ENCODE measurements at regions not wholly inside any gene's neighbourhood (a gene's known extent, or its start where the extent isn't known, plus 50 kb on each side); places are given as distances from the start of the nearest gene placed in this dataset.

DNA sequence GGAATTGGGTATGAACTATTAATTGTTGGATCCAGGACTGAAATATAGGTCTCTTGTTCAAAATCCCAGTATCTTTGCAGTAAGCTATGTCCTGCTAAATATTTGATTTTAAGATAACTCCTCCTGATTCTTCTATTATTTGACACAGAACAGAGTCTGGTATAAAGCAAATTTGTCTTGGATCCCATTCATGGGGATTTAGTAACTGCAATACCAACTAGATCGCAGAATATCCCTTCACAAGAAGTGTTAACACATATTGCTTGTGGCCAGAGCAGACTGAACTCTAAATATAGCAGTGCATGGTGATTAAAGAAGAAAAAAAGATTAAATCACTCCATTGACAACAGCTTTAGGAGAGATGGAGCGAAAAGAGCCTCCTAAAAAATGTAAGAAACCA lies 68.2 kb upstream of the ARHGAP42 start:
- Histone ChIP-seq H3K36me3 (replicated peaks in 1 of 2; ENCODE audit: control insufficient read depth in 1 of 2, insufficient read depth in 2 of 2, low read length in 2 of 2) (no peaks in the 10 kb centered on the region), H3K4me1 (ENCODE audit: insufficient read depth, low read length) (no peaks in the 10 kb centered on the region), H3K27me3 (ENCODE audit: control insufficient read depth in 1 of 2, insufficient read depth in 2 of 2, low read length in 2 of 2) (no peaks in the 10 kb centered on the region), H3K4me2 (ENCODE audit: low read depth, low read length) (no peak overlapping the region), H3K27ac (ENCODE audit: extremely low read length, insufficient read depth, low read length) (no peak overlapping the region), H3K9ac (ENCODE audit: insufficient read depth, low read depth, low read length) (no peak overlapping the region), H4K20me1 (ENCODE audit: insufficient read depth, low read length) (no peaks in the 10 kb centered on the region), H3K4me3 (replicated peaks in 1 of 3; ENCODE audit: insufficient read depth in 1 of 3, low read depth in 2 of 3, low read length in 3 of 3) (no peak overlapping the region), H3K9me3 (ENCODE audit: low read length) (peaks cover 16% of the 10 kb centered on the region), H3K79me2 (ENCODE audit: insufficient read depth, low read length) (no peaks in the 10 kb centered on the region), H2AFZ (ENCODE audit: low read length) (no peak overlapping the region)
- FAIRE-seq (no peak), ATAC-seq (no peak), DNase-seq (ENCODE audit: low spot score) (no peak)
- ChIA-PET CTCF (ENCODE audit: low intra/inter-chr PET ratio, low total read pairs) (no interaction called here), POLR2A (no interaction called here)
- no TSS peak for BruUV-seq (replicated peaks)
- in situ Hi-C loops (cut with HindIII; ENCODE audit: extremely low pct_ligation_motif_present, low pct_unique_long_range_greater_than_20kb): no loop called here
- intact Hi-C loops (cut with micrococcal nuclease; ENCODE audit: unreplicated experiment): no loop called here
- 0% methylated on average over 2 of the region's 2 CpGs for WGBS (ENCODE audit: low lambda C conversion rate)
- no peak for TF ChIP-seq REST (IDR thresholded peaks at IDR 0.05; ENCODE audit: borderline replicate concordance in 1 of 2, low read depth in 1 of 2, low read length in 2 of 2)
- TF ChIP-seq NAIF1 (CRISPR knock-in tag; IDR thresholded peaks at IDR 0.05; ENCODE audit: borderline replicate concordance): no peak
- TF ChIP-seq ZMYM4 (CRISPR knock-in tag; IDR thresholded peaks at IDR 0.05): no peak
- no peak for TF ChIP-seq SYNCRIP (IDR thresholded peaks at IDR 0.05; ENCODE audit: insufficient read depth, low read depth, low read length)
- no peak for TF ChIP-seq HNF4G (IDR thresholded peaks at IDR 0.05; ENCODE audit: borderline replicate concordance, low read depth, low read length)
- no peak for TF ChIP-seq HNF4G (CRISPR knock-in tag; IDR thresholded peaks at IDR 0.05; ENCODE audit: borderline replicate concordance, low read depth)
- TF ChIP-seq, protein P1, sequence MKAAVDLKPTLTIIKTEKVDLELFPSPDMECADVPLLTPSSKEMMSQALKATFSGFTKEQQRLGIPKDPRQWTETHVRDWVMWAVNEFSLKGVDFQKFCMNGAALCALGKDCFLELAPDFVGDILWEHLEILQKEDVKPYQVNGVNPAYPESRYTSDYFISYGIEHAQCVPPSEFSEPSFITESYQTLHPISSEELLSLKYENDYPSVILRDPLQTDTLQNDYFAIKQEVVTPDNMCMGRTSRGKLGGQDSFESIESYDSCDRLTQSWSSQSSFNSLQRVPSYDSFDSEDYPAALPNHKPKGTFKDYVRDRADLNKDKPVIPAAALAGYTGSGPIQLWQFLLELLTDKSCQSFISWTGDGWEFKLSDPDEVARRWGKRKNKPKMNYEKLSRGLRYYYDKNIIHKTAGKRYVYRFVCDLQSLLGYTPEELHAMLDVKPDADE (CRISPR knock-in tag; IDR thresholded peaks at IDR 0.05): no peak
- no peak for TF ChIP-seq ERF (CRISPR knock-in tag; IDR thresholded peaks at IDR 0.05)
- TF ChIP-seq FOXC1 (CRISPR knock-in tag; IDR thresholded peaks at IDR 0.05; ENCODE audit: borderline replicate concordance): no peak
- TF ChIP-seq MIXL1 (CRISPR knock-in tag; IDR thresholded peaks at IDR 0.05): no peak
